GM12872 (cell line): ENCODE measurements at regions not wholly inside any gene's neighbourhood (a gene's known extent, or its start where the extent isn't known, plus 50 kb on each side); places are given as distances from the start of the nearest gene placed in this dataset.

Experiments used
- TF ChIP-seq, protein P1 (sequence below): IDR thresholded peaks from 3 replicates; pipeline ENCODE4 v1.5.1; 2011; ENCODE audit warnings: low read depth, mild to moderate bottlenecking, low read length, moderate library complexity; ENCODE audit not compliant: insufficient read depth

DNA sequence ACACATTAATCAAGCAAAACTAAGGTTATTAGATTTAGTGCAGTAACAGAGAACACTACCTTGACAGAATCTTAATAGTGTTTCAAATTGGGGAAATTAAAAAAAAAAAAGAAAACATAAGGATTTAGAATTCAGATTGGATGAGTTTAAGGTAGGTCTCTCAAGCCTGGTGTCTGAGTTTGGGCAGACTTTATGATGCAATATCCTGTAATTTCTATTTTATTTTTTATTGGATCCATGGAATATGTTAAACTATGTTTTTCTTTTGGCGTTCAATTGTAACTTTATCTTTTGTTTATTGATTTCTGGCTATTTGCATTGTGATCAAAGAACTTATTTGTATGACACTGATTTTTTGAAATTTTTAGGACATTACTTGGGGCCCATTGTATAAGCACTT lies 394.1 kb upstream of the NETO1 start:
- TF ChIP-seq, protein P1, sequence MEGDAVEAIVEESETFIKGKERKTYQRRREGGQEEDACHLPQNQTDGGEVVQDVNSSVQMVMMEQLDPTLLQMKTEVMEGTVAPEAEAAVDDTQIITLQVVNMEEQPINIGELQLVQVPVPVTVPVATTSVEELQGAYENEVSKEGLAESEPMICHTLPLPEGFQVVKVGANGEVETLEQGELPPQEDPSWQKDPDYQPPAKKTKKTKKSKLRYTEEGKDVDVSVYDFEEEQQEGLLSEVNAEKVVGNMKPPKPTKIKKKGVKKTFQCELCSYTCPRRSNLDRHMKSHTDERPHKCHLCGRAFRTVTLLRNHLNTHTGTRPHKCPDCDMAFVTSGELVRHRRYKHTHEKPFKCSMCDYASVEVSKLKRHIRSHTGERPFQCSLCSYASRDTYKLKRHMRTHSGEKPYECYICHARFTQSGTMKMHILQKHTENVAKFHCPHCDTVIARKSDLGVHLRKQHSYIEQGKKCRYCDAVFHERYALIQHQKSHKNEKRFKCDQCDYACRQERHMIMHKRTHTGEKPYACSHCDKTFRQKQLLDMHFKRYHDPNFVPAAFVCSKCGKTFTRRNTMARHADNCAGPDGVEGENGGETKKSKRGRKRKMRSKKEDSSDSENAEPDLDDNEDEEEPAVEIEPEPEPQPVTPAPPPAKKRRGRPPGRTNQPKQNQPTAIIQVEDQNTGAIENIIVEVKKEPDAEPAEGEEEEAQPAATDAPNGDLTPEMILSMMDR, result no peak

DNA sequence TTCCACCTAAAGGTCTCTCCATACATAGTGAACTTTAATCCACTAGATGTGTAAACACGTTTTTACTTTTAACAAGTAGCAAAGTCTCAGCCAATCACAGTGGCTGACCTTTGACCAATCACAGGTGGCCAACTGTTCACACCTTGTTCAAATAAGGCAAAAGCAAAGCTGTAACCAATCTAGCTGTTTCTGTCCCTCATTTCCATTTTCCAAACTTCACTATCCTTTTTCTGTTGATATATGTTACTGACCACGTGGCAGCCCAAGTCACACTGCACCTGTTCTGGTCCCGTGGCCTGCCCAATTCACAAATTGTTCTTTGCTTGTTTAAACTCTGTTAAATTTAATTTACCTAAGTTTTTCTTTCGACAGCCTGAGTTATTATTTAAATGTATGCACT lies 393.5 kb upstream of the NETO1 start:
- TF ChIP-seq, protein P1, result no peak

DNA sequence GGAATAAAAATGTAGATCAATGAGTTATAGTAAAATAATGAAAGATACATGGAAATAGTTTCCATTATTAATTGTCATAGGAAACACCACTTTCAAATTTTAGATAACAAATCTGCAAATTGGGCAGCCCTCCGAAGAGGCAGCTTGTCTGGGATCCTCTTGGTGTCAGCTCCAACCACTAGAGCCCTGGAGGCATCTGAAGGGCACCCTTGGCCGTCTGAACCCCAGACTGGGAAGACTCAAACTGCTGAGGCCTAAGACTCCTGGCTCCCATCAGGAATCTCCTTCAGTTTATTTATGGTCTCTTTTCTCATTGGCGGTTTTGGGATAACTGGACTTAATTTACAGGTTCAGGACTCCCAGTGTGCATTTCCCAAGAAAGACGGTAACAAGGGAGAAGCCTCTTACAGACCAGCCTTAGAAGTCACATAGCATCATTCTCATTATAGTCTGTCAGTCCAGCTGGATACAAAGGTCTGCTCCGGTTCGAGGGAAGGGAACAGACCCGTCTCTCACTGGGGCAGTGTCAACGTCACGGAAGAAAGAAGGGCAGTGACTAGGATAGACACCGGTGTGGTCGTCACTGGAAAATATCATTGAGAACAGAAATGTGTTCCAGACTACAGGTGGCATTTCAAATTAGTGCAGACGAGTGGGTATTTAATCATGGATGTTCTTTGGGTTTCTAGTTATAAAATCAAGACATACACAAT lies 390.7 kb upstream of the NETO1 start:
- TF ChIP-seq, protein P1, result no peak

GRCh38 chr18:73254564-73254963 lies 386.8 kb upstream of the NETO1 start:
- TF ChIP-seq, protein P1, result no peak

- TF ChIP-seq, protein P1, result no peak
Observed at GRCh38 chr18:73249030-73249429, 381.2 kb upstream of the NETO1 start.

- TF ChIP-seq, protein P1, result no peak
Observed at GRCh38 chr18:73246763-73247162, 379.0 kb upstream of the NETO1 start.

GRCh38 chr18:73245345-73245744 lies 377.6 kb upstream of the NETO1 start:
- TF ChIP-seq, protein P1, result no peak

DNA sequence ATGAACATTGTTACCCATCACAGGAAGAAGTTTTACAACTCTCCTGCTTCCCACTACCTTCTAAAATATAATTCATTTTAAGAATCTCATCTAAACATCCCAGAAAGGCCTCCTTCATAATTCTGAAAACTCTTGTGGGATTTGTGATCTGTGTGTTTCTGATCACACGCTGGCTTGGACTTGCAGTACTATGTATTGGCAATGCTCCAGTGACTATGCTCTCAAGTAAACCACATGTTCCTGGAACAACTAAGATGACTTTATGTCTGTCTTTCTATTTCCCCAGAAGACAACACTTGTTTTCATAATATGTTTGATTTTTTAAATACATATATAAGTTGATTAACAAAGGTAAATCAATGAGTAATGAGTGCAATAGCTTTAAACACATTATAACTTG lies 376.6 kb upstream of the NETO1 start:
- TF ChIP-seq, protein P1, result no peak
